AG04450 (cell line): ENCODE measurements at regions not wholly inside any gene's neighbourhood (a gene's known extent, or its start where the extent isn't known, plus 50 kb on each side); places are given as distances from the start of the nearest gene placed in this dataset.

Source experiments
- CTCF ChIA-PET: fragments of 300-600, 350-600 bp; formaldehyde crosslinking; extraction: SDS; loops from one replicate; lab custom pipeline; 2022; ENCODE audit warnings: antibody characterized with exemption, inconsistent platforms; lab: Charles Lee
- POLR2A ChIA-PET: fragments of 350-600 bp; formaldehyde crosslinking; extraction: SDS; loops from one replicate; lab custom pipeline; 2021; ENCODE audit warnings: antibody characterized with exemption, inconsistent platforms; lab: Yijun Ruan, JAX
- DNase-seq: peaks from one replicate; pipeline ENCODE4 v3.0.0-alpha.2; 2011; ENCODE audit warnings: low read depth, low spot score
- H3K27ac ChIP-seq: one replicate; pipeline ENCODE4 v1.5.1; 2012; ENCODE audit warnings: low read depth, low read length, control low read depth
- H3K27me3 ChIP-seq: one replicate; pipeline ENCODE4 v1.6.0; 2012; ENCODE audit warnings: low read length; ENCODE audit not compliant: control insufficient read depth, insufficient read depth
- H3K4me3 ChIP-seq: 2 replicates; pipeline ENCODE4 v1.5.1; 2011; ENCODE audit warnings: mild to moderate bottlenecking, low read depth, low read length, control low read depth
- H3K9me3 ChIP-seq: 2 replicates; pipeline ENCODE4 v1.5.1; 2012; ENCODE audit warnings: low read length; ENCODE audit not compliant: control insufficient read depth, insufficient read depth
- TF ChIP-seq, protein P1 (sequence below): IDR thresholded peaks from 2 replicates; pipeline ENCODE4 v1.5.1; 2011; ENCODE audit warnings: low read depth, low read length, control low read depth, inconsistent platforms

DNA sequence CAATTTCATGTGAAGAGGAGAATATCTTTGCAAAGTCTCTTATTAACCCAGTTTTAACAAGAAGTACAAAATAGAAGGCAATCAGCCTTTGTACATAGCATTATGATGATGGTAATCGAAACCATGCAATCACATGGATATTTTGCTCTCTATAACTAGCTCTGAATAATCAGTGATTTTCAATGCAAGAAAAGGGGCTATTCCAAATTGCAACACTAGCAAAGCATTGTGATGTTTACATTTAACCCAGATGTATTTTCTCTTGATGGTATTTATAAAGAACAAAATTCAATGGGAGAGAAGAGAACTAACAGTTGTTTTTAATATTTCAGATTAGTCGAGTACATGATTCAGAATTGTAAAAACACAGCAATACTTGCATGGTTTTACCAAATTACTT, 437.5 kb upstream of the DMAC1 start:
- Histone ChIP-seq H3K27me3 (no peaks in the 10 kb centered on the region), H3K27ac (no peak overlapping the region), H3K4me3 (no peak overlapping the region), H3K9me3 (no peaks in the 10 kb centered on the region)
- ChIA-PET POLR2A (no interaction called here), CTCF (no interaction called here)
- DNase-seq = no peak
- TF ChIP-seq, protein P1, sequence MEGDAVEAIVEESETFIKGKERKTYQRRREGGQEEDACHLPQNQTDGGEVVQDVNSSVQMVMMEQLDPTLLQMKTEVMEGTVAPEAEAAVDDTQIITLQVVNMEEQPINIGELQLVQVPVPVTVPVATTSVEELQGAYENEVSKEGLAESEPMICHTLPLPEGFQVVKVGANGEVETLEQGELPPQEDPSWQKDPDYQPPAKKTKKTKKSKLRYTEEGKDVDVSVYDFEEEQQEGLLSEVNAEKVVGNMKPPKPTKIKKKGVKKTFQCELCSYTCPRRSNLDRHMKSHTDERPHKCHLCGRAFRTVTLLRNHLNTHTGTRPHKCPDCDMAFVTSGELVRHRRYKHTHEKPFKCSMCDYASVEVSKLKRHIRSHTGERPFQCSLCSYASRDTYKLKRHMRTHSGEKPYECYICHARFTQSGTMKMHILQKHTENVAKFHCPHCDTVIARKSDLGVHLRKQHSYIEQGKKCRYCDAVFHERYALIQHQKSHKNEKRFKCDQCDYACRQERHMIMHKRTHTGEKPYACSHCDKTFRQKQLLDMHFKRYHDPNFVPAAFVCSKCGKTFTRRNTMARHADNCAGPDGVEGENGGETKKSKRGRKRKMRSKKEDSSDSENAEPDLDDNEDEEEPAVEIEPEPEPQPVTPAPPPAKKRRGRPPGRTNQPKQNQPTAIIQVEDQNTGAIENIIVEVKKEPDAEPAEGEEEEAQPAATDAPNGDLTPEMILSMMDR = no peak

DNA sequence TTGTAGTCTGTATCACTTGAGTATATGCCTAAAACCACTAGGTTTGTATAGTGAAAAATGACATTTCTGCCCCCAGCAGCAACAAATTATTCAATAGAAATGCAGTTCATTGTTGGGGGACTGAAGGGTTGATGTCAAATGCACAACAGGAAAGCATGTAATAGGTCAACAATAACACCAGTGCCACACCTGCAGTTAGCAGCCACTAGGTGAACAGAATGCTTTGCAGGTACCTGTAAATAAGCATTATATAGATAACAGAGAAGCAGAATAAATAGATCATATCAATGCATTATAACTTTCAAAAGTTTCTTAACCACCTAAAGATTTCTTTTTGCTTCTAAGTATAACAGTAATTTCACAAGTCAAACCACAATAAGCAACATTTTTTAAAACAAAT, 435.9 kb upstream of the DMAC1 start:
- CTCF ChIA-PET = no interaction called here

DNA sequence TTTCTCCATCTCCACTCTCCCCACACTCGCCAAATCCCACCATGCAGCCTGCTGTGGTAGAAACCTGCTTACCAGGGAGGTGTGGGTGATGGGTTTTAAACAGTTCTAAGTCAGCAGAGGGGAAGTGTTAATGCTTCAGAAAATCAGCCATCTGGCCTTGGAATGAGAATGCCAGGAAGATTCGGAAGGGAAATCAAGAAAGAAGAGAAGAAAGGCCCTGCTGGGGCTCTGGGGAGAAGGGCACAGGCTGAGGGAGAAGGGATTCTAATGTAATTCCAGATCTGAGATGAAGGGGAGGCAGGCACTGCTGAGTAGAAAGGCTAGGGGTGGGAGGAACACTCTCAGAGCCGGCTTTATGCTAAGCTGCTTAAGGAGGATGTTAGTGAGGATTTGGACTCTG, 434.7 kb upstream of the DMAC1 start:
- Histone ChIP-seq H3K27me3 (no peaks in the 10 kb centered on the region), H3K27ac (no peak overlapping the region), H3K4me3 (no peak overlapping the region), H3K9me3 (no peaks in the 10 kb centered on the region)
- ChIA-PET POLR2A (no interaction called here), CTCF (no interaction called here)
- TF ChIP-seq, protein P1 = no peak
- no peak for DNase-seq

More for the DNA sequence above, 435.9 kb upstream of the DMAC1 start:
- DNase-seq = no peak
- no peak overlapping the region for H3K27ac ChIP-seq
- H3K9me3 ChIP-seq = no peaks in the 10 kb centered on the region
- TF ChIP-seq, protein P1 = no peak
- POLR2A ChIA-PET = no interaction called here
- H3K4me3 ChIP-seq = no peak overlapping the region
- H3K27me3 ChIP-seq = no peaks in the 10 kb centered on the region

DNA sequence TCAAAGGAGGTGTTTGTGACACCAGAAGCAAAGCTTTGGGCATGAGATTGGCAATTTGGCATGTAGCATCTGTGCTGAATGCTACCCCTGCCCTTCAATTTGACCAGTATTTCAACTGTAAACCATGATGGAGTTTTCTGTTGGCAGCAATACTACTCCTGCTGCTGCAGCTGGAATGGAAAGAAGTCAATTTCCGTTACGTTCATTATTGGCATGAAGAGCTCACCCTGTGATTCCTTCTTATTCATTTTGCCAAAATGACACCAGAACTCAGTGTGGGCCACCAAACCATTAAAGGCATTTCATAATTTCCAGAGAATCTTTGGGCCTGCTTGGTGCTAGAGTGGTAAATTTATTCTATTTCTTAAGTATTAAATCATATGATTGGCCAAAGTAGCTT, 433.1 kb upstream of the DMAC1 start:
- H3K4me3 ChIP-seq = no peak overlapping the region
- H3K27me3 ChIP-seq = no peaks in the 10 kb centered on the region
- no peak for DNase-seq
- TF ChIP-seq, protein P1 = no peak
- CTCF ChIA-PET = no interaction called here
- POLR2A ChIA-PET = no interaction called here
- H3K27ac ChIP-seq = no peak overlapping the region
- no peaks in the 10 kb centered on the region for H3K9me3 ChIP-seq

DNA sequence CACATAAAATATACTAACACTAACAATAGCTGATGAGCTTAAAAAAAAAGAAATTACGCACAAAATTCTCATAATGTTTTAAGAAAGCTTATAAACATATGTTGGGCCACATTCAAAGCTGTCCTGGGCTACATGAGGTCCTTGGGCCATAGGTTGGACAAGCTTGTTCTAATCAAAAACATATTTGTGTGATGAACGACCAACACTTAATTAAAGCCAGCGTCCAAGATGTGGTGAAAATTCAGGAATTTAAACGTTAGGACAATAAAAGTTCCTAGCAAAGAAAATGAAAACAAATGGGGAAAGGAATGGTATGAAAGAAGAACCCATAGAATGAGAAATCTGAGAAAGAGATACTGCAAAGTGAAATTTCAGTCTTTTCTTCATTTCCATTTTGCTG, 429.6 kb upstream of the DMAC1 start:
- ChIA-PET POLR2A (no interaction called here), CTCF (no interaction called here)
- Histone ChIP-seq H3K27ac (no peak overlapping the region), H3K27me3 (no peaks in the 10 kb centered on the region), H3K9me3 (peaks cover under 1% of the 10 kb centered on the region; the same call in 1 of the 2 replicates), H3K4me3 (no peak overlapping the region)
- TF ChIP-seq, protein P1 = no peak
- no peak for DNase-seq
